ENCODE measurements at regions not wholly inside any gene's neighbourhood (a gene's known extent, or its start where the extent isn't known, plus 50 kb on each side); places are given as distances from the start of the nearest gene placed in this dataset.
A peak's percentile ranks its signal among the peaks of the same experiment; 100 is the strongest.

GRCh38 chr5:135191084-135191826, 157.2 kb upstream of the PITX1 start:
- TF ChIP-seq GABPA (IDR thresholded peaks at IDR 0.05 in 1 of 2, conservative IDR thresholded peaks at IDR 0.05 in 1 of 2) (no peak), FOXA2 (IDR thresholded peaks at IDR 0.05) (no peak), MAX (IDR thresholded peaks at IDR 0.05) (no peak), ZBTB33 (IDR thresholded peaks at IDR 0.05) (no peak), RAD21 (IDR thresholded peaks at IDR 0.05) (peak; percentile 89 to 96), CTCF (IDR thresholded peaks at IDR 0.05; ENCODE audit: low read depth, low read length, missing input control) (peak; percentile 87), EGR1 (IDR thresholded peaks at IDR 0.05; ENCODE audit: low read depth in 2 of 2) (no peak), SP1 (IDR thresholded peaks at IDR 0.05) (no peak), RXRA (IDR thresholded peaks at IDR 0.05) (no peak), NR2F2 (IDR thresholded peaks at IDR 0.05) (no peak)
- DNase-seq (ENCODE audit: low spot score), result peak; percentile 82
- Histone ChIP-seq H3K27ac (ENCODE audit: low read depth in 1 of 2, low read length in 2 of 2) (no peak overlapping the region), H3K27me3 (ENCODE audit: control insufficient read depth in 4 of 4, insufficient read depth in 4 of 4, low read length in 3 of 4) (no peaks in the 10 kb centered on the region), H3K4me3 (ENCODE audit: low read depth in 1 of 3, low read length in 3 of 3) (peak overlapping the region; percentile 34 to 52 (median 46)), H3K9ac (ENCODE audit: low read depth in 1 of 2, low read length in 2 of 2) (no peak overlapping the region), H3K36me3 (ENCODE audit: control insufficient read depth in 4 of 4, insufficient read depth in 3 of 4, low read depth in 1 of 4, low read length in 3 of 4) (no peaks in the 10 kb centered on the region), H3K9me3 (ENCODE audit: control insufficient read depth in 4 of 4, low read length in 3 of 4) (no peaks in the 10 kb centered on the region), H3K4me1 (ENCODE audit: control insufficient read depth in 4 of 4, insufficient read depth in 4 of 4, low read length in 3 of 4) (peaks cover 0 to 7% (median 2%) of the 10 kb centered on the region in 4 donors)
- 10% methylated on average over 54 of the region's 54 CpGs for WGBS

GRCh38 chr5:135190416-135191083, 156.5 kb upstream of the PITX1 start:
- no peaks in the 10 kb centered on the region for H3K27me3 ChIP-seq (ENCODE audit: control insufficient read depth in 4 of 4, insufficient read depth in 4 of 4, low read length in 3 of 4)
- H3K9me3 ChIP-seq (ENCODE audit: control insufficient read depth in 4 of 4, low read length in 3 of 4), result no peaks in the 10 kb centered on the region
- H3K27ac ChIP-seq (ENCODE audit: low read depth in 1 of 2, low read length in 2 of 2), result no peak overlapping the region
- H3K4me1 ChIP-seq (ENCODE audit: control insufficient read depth in 4 of 4, insufficient read depth in 4 of 4, low read length in 3 of 4), result peaks cover 0 to 7% (median 2%) of the 10 kb centered on the region in 4 donors
- no peak overlapping the region for H3K9ac ChIP-seq (ENCODE audit: low read depth in 1 of 2, low read length in 2 of 2)
- 65% methylated on average over 22 of the region's 22 CpGs for WGBS
- DNase-seq (ENCODE audit: low spot score), result no peak
- no peak overlapping the region for H3K4me3 ChIP-seq (ENCODE audit: low read depth in 1 of 3, low read length in 3 of 3)
- TF ChIP-seq SP1 (IDR thresholded peaks at IDR 0.05) (no peak), JUND (IDR thresholded peaks at IDR 0.05) (no peak), RXRA (IDR thresholded peaks at IDR 0.05) (no peak), HNF4A (conservative IDR thresholded peaks at IDR 0.05) (no peak), RAD21 (IDR thresholded peaks at IDR 0.05) (no peak), MAX (IDR thresholded peaks at IDR 0.05) (no peak), CTCF (IDR thresholded peaks at IDR 0.05; ENCODE audit: low read depth, low read length, missing input control) (no peak), FOXA1 (IDR thresholded peaks at IDR 0.05) (no peak), FOXA2 (IDR thresholded peaks at IDR 0.05) (no peak), TAF1 (conservative IDR thresholded peaks at IDR 0.05) (no peak), NR2F2 (IDR thresholded peaks at IDR 0.05) (no peak), HNF4G (IDR thresholded peaks at IDR 0.05) (no peak), YY1 (IDR thresholded peaks at IDR 0.05) (no peak), REST (IDR thresholded peaks at IDR 0.05) (no peak), ZBTB33 (IDR thresholded peaks at IDR 0.05) (no peak), GABPA (IDR thresholded peaks at IDR 0.05 in 1 of 2, conservative IDR thresholded peaks at IDR 0.05 in 1 of 2) (no peak), EGR1 (IDR thresholded peaks at IDR 0.05; ENCODE audit: low read depth in 2 of 2) (no peak)
- H3K36me3 ChIP-seq (ENCODE audit: control insufficient read depth in 4 of 4, insufficient read depth in 3 of 4, low read depth in 1 of 4, low read length in 3 of 4), result no peaks in the 10 kb centered on the region

All from liver (tissue), 8 donors.